Endothelial cell of umbilical vein (primary cell): ENCODE measurements at regions not wholly inside any gene's neighbourhood (a gene's known extent, or its start where the extent isn't known, plus 50 kb on each side); places are given as distances from the start of the nearest gene placed in this dataset.

ENCODE experiments used
- BruUV-seq: library from RNA; stranded (reverse); fragments of 400-500 nt; replicated peaks from 2 replicates; lab custom pipeline; 2021; lab: Mats Ljungman, UMichigan
- CTCF ChIA-PET: fragments of 300-600, 350-600 bp; sonication (Branson Sonifier 250); formaldehyde crosslinking; loops from one replicate; lab custom pipeline; 2021; ENCODE audit warnings: antibody characterized with exemption, inconsistent platforms; lab: Charles Lee
- POLR2A ChIA-PET: fragments of 300-600, 350-600 bp; sonication (Branson Sonifier 250); formaldehyde crosslinking; loops from one replicate; lab custom pipeline; 2021; ENCODE audit warnings: antibody characterized with exemption, inconsistent platforms; lab: Charles Lee
- DNase-seq: peaks from one replicate; pipeline ENCODE4 v3.0.0-alpha.2; 2011; ENCODE audit warnings: low read depth, low spot score
- FAIRE-seq: peaks from 2 replicates; lab custom pipeline; 2011; peaks lifted over from hg19 to GRCh38; lab: Jason Lieb, UNC
- H2AFZ ChIP-seq: 2 replicates; pipeline ENCODE4 v1.6.0; 2012; ENCODE audit warnings: low read depth, low read length, control low read depth, inconsistent platforms
- H3K27ac ChIP-seq: 2 replicates; pipeline ENCODE4 v1.5.1; 2011; ENCODE audit warnings: low read depth, mild to moderate bottlenecking, control low read depth, low read length, moderate library complexity; ENCODE audit not compliant: insufficient read depth
- H3K27me3 ChIP-seq, 2 experiments: 2 replicates each; pipeline versions ENCODE4 v1.6.0 to v1.6.1; 2011; ENCODE audit warnings: low read length in 2 of 2, mixed read lengths in 1 of 2; ENCODE audit not compliant: control insufficient read depth in 2 of 2, insufficient read depth in 2 of 2
- H3K36me3 ChIP-seq, 2 experiments: 2 replicates in 1 of 2; 3 replicates in 1 of 2; pipeline ENCODE4 v1.5.1; 2011; ENCODE audit warnings: low read length in 2 of 2, mild to moderate bottlenecking in 1 of 2, moderate library complexity in 1 of 2; ENCODE audit not compliant: control insufficient read depth in 2 of 2, insufficient read depth in 2 of 2; ENCODE audit errors: extremely low read depth in 1 of 2
- H3K4me1 ChIP-seq: 3 replicates; pipeline ENCODE4 v1.5.1; 2011; ENCODE audit warnings: mild to moderate bottlenecking, low read length; ENCODE audit not compliant: control insufficient read depth, insufficient read depth; ENCODE audit errors: extremely low read depth
- H3K4me2 ChIP-seq: 2 replicates; pipeline ENCODE4 v1.6.1; 2011; ENCODE audit warnings: low read length, control low read depth, mixed read lengths; ENCODE audit not compliant: insufficient read depth
- H3K4me3 ChIP-seq, 3 experiments: fragments of 200-600 bp in 1 of 3; sonication (generic), shearing (Covaris generic) in 1 of 3; replicated peaks in 1 of 3; 2 replicates each; pipeline ENCODE4 v1.5.1; 2011 to 2016; ENCODE audit warnings: control low read depth in 3 of 3, low read length in 3 of 3, mild to moderate bottlenecking in 2 of 3, inconsistent platforms in 1 of 3, low read depth in 1 of 3, moderate library complexity in 1 of 3; ENCODE audit not compliant: insufficient read depth in 1 of 3
- H3K79me2 ChIP-seq: 2 replicates; pipeline ENCODE4 v1.6.0; 2012; ENCODE audit warnings: low read length, inconsistent platforms; ENCODE audit not compliant: control insufficient read depth, insufficient read depth
- H3K9ac ChIP-seq: replicated peaks from 2 replicates; pipeline ENCODE3; 2011; ENCODE audit warnings: low read length, control low read depth; ENCODE audit not compliant: insufficient read depth; ENCODE audit errors: extremely low read depth
- H3K9me1 ChIP-seq: replicated peaks from 3 replicates; pipeline ENCODE4 v1.6.0; 2011; ENCODE audit warnings: mild to moderate bottlenecking, low read length; ENCODE audit not compliant: control insufficient read depth, insufficient read depth; ENCODE audit errors: extremely low read depth
- H3K9me3 ChIP-seq: replicated peaks from 2 replicates; pipeline ENCODE4 v1.5.1; 2012; ENCODE audit warnings: low read length, inconsistent platforms; ENCODE audit not compliant: control insufficient read depth, insufficient read depth
- H4K20me1 ChIP-seq: replicated peaks from 2 replicates; pipeline ENCODE3; 2011; ENCODE audit warnings: mild to moderate bottlenecking, low read length; ENCODE audit not compliant: control insufficient read depth, insufficient read depth; ENCODE audit errors: extremely low read depth
- CTCF ChIP-seq, 2 donors: IDR thresholded peaks; 1 replicate in 1 of 2; 2 replicates in 1 of 2; pipeline ENCODE4 v1.5.1; 2011; ENCODE audit warnings: low read length in 2 of 2, mild to moderate bottlenecking in 2 of 2, moderate library complexity in 2 of 2, control low read depth in 1 of 2, inconsistent platforms in 1 of 2, low read depth in 1 of 2; ENCODE audit not compliant: insufficient read depth in 1 of 2; ENCODE audit errors: extremely low read depth in 1 of 2
- EZH2 ChIP-seq: IDR thresholded peaks from 2 replicates; pipeline ENCODE4 v1.6.1; 2012; ENCODE audit warnings: borderline replicate concordance, low read depth, mild to moderate bottlenecking, moderate library complexity, low read length, inconsistent platforms; ENCODE audit not compliant: severe bottlenecking
- FOS ChIP-seq: IDR thresholded peaks from 2 replicates; pipeline ENCODE4 v1.6.1; 2011; ENCODE audit warnings: mild to moderate bottlenecking, low read length, moderate library complexity, borderline replicate concordance; ENCODE audit not compliant: insufficient read depth
- GATA2 ChIP-seq: IDR thresholded peaks from 2 replicates; pipeline ENCODE4 v1.7.0; 2011; ENCODE audit warnings: low read depth, mild to moderate bottlenecking, moderate library complexity, mixed read lengths, low read length; ENCODE audit not compliant: insufficient read length, insufficient read depth
- JUN ChIP-seq: IDR thresholded peaks from 2 replicates; pipeline ENCODE4 v1.6.1; 2011; ENCODE audit warnings: borderline replicate concordance, low read depth; ENCODE audit not compliant: insufficient read length, insufficient read depth
- MAX ChIP-seq: IDR thresholded peaks from 2 replicates; pipeline ENCODE4 v1.6.1; 2011; ENCODE audit not compliant: insufficient read depth, insufficient read length
- MYC ChIP-seq: IDR thresholded peaks from one replicate; pipeline ENCODE4 v1.6.1; 2011; ENCODE audit warnings: mild to moderate bottlenecking, low read depth, low read length
- POLR2A ChIP-seq: IDR thresholded peaks from 2 replicates; pipeline ENCODE4 v1.6.1; 2012; ENCODE audit warnings: low read depth, mild to moderate bottlenecking, control low read depth, low read length
- POLR2AphosphoS5 ChIP-seq: IDR thresholded peaks from 2 replicates; pipeline ENCODE4 v1.6.1; 2012; ENCODE audit warnings: low read depth, mild to moderate bottlenecking, control low read depth, low read length, moderate library complexity; ENCODE audit not compliant: insufficient read depth
- dilution Hi-C: fragments of 300-500 bp; cut with MboI; formaldehyde crosslinking; loops from one replicate; pipeline ENCODE4 v1.15.0; 2019; ENCODE audit warnings: low sequenced_read_pairs; ENCODE audit not compliant: extremely low pct_ligation_motif_present
- intact Hi-C: fragments of 100-400 bp; cut with micrococcal nuclease; formaldehyde crosslinking; loops from one replicate; pipeline ENCODE4 v1.10.0; 2022

GRCh38 chr17:56023851-56024250 is 129.4 kb upstream of the ANKFN1 start:
- Histone ChIP-seq H3K4me3 (no peak overlapping the region), H3K9ac (no peak overlapping the region), H3K36me3 (no peaks in the 10 kb centered on the region), H3K4me1 (no peaks in the 10 kb centered on the region), H3K9me3 (no peaks in the 10 kb centered on the region), H3K4me2 (no peak overlapping the region), H3K79me2 (no peaks in the 10 kb centered on the region), H3K27me3 (no peaks in the 10 kb centered on the region), H2AFZ (no peak overlapping the region), H4K20me1 (no peaks in the 10 kb centered on the region), H3K9me1 (no peaks in the 10 kb centered on the region), H3K27ac (no peak overlapping the region)
- ChIA-PET CTCF (no interaction called here), POLR2A (no interaction called here)
- dilution Hi-C loops (no loop called here), intact Hi-C loops (no loop called here)
- no TSS peak for BruUV-seq
- TF ChIP-seq JUN (no peak), EZH2 (no peak), MAX (no peak), GATA2 (no peak), CTCF (IDR thresholded peaks at IDR 0.05; ENCODE audit: extremely low read depth in 1 of 2, insufficient read depth in 1 of 2, low read depth in 1 of 2, low read length in 2 of 2) (no peak), FOS (no peak), POLR2AphosphoS5 (no peak), MYC (no peak), POLR2A (no peak)
- DNase-seq: no peak
- FAIRE-seq: no peak
